ENCODE measurements at regions not wholly inside any gene's neighbourhood (a gene's known extent, or its start where the extent isn't known, plus 50 kb on each side); places are given as distances from the start of the nearest gene placed in this dataset.

- no peaks in the 10 kb centered on the region for H3K9me3 ChIP-seq (ENCODE audit: control insufficient read depth in 2 of 3, insufficient read depth in 1 of 3, low read length in 3 of 3)
- intact Hi-C loops (cut with DNase I), result no loop called here
- no peak for FAIRE-seq
- no peak overlapping the region for H3K9ac ChIP-seq (ENCODE audit: low read length in 3 of 3)
- no peaks in the 10 kb centered on the region for H3K27me3 ChIP-seq (ENCODE audit: control insufficient read depth, insufficient read depth, low read length)
- TF ChIP-seq, protein P1, sequence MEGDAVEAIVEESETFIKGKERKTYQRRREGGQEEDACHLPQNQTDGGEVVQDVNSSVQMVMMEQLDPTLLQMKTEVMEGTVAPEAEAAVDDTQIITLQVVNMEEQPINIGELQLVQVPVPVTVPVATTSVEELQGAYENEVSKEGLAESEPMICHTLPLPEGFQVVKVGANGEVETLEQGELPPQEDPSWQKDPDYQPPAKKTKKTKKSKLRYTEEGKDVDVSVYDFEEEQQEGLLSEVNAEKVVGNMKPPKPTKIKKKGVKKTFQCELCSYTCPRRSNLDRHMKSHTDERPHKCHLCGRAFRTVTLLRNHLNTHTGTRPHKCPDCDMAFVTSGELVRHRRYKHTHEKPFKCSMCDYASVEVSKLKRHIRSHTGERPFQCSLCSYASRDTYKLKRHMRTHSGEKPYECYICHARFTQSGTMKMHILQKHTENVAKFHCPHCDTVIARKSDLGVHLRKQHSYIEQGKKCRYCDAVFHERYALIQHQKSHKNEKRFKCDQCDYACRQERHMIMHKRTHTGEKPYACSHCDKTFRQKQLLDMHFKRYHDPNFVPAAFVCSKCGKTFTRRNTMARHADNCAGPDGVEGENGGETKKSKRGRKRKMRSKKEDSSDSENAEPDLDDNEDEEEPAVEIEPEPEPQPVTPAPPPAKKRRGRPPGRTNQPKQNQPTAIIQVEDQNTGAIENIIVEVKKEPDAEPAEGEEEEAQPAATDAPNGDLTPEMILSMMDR (IDR thresholded peaks at IDR 0.05; ENCODE audit: borderline replicate concordance, extremely low read depth, insufficient read depth), result no peak
- H3K27ac ChIP-seq (ENCODE audit: low read depth in 2 of 2, low read length in 2 of 2), result no peak overlapping the region
- H3K4me3 ChIP-seq (ENCODE audit: low read length in 3 of 3), result no peak overlapping the region
- no peak for DNase-seq
- H3K36me3 ChIP-seq (ENCODE audit: control insufficient read depth in 2 of 3, insufficient read depth in 3 of 3, low read length in 3 of 3), result no peaks in the 10 kb centered on the region
- no peaks in the 10 kb centered on the region for H3K4me1 ChIP-seq (ENCODE audit: control insufficient read depth in 2 of 3, insufficient read depth in 2 of 3, low read depth in 1 of 3, low read length in 3 of 3)
Measured at GRCh38 chr21:41008974-41009373, 159.0 kb upstream of the BACE2 start.

GRCh38 chr21:41009398-41010100, 158.4 kb upstream of the BACE2 start:
- Histone ChIP-seq H3K4me1 (ENCODE audit: control insufficient read depth in 2 of 3, insufficient read depth in 2 of 3, low read depth in 1 of 3, low read length in 3 of 3) (no peaks in the 10 kb centered on the region), H3K9ac (ENCODE audit: low read length in 3 of 3) (no peak overlapping the region), H3K36me3 (ENCODE audit: control insufficient read depth in 2 of 3, insufficient read depth in 3 of 3, low read length in 3 of 3) (no peaks in the 10 kb centered on the region), H3K9me3 (ENCODE audit: control insufficient read depth in 2 of 3, insufficient read depth in 1 of 3, low read length in 3 of 3) (no peaks in the 10 kb centered on the region), H3K27ac (ENCODE audit: low read depth in 2 of 2, low read length in 2 of 2) (no peak overlapping the region), H3K4me3 (ENCODE audit: low read length in 3 of 3) (no peak overlapping the region), H3K27me3 (ENCODE audit: control insufficient read depth, insufficient read depth, low read length) (no peaks in the 10 kb centered on the region)
- intact Hi-C loops (cut with DNase I), result no loop called here
- TF ChIP-seq, protein P1 (IDR thresholded peaks at IDR 0.05; ENCODE audit: borderline replicate concordance, extremely low read depth, insufficient read depth), result no peak
- FAIRE-seq (no peak), DNase-seq (peak in 2 of 5 donors; percentile 7 to 22)

DNA sequence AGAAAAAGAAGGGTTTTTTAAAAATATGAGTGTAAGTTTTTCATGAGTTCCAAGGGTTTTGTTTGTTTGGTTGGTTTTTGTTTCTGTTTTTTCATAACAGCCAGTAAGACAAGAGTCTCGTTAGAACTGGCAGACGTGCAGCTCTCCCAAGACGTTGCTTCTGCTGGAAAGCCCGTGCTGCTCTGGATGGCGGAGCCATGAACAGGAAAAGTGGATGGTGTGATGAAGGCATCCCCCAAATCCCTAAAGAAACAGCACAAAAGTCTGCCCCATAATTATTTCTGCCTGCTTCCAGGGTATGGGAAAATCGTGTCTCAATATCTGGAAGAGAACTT, 157.9 kb upstream of the BACE2 start:
- Histone ChIP-seq H3K27me3 (ENCODE audit: control insufficient read depth, insufficient read depth, low read length) (no peaks in the 10 kb centered on the region), H3K4me3 (ENCODE audit: low read length in 3 of 3) (no peak overlapping the region), H3K9me3 (ENCODE audit: control insufficient read depth in 2 of 3, insufficient read depth in 1 of 3, low read length in 3 of 3) (no peaks in the 10 kb centered on the region), H3K9ac (ENCODE audit: low read length in 3 of 3) (no peak overlapping the region), H3K4me1 (ENCODE audit: control insufficient read depth in 2 of 3, insufficient read depth in 2 of 3, low read depth in 1 of 3, low read length in 3 of 3) (no peaks in the 10 kb centered on the region), H3K36me3 (ENCODE audit: control insufficient read depth in 2 of 3, insufficient read depth in 3 of 3, low read length in 3 of 3) (no peaks in the 10 kb centered on the region), H3K27ac (ENCODE audit: low read depth in 2 of 2, low read length in 2 of 2) (no peak overlapping the region)
- intact Hi-C loops (cut with DNase I), result no loop called here
- DNase-seq, result no peak
- TF ChIP-seq, protein P1 (IDR thresholded peaks at IDR 0.05; ENCODE audit: borderline replicate concordance, extremely low read depth, insufficient read depth), result no peak
- FAIRE-seq, result no peak
